GM19397 (cell line): ENCODE measurements at regions not wholly inside any gene's neighbourhood (a gene's known extent, or its start where the extent isn't known, plus 50 kb on each side); places are given as distances from the start of the nearest gene placed in this dataset.
A peak's percentile ranks its signal among the peaks of the same experiment; 100 is the strongest.
"Not testable (repeated sequence)": the region's sequence is repeated elsewhere in the genome, so short reads cannot be mapped to it uniquely, and the experiment has no call there.

Experiments
- ATAC-seq: cut with Tn5 transposase; IDR thresholded peaks from one replicate; pipeline ENCODE4 v1.9.1; 2021; ENCODE audit warnings: mild to moderate bottlenecking, moderate library complexity; ENCODE audit not compliant: unreplicated experiment

- ATAC-seq: no peak
Measured at GRCh38 chr1:102365071-102365470, 368.3 kb upstream of the OLFM3 start.

- ATAC-seq: no peak
Measured at GRCh38 chr1:102336602-102337001, 339.9 kb upstream of the OLFM3 start.

- ATAC-seq: no peak
Measured at GRCh38 chr1:102318104-102318806, 321.5 kb upstream of the OLFM3 start.

- ATAC-seq: no peak
Measured at GRCh38 chr1:102315096-102315495, 318.4 kb upstream of the OLFM3 start.

- ATAC-seq: no peak
Measured at GRCh38 chr1:102296116-102296515, 299.4 kb upstream of the OLFM3 start.

GRCh38 chr1:102282955-102283354 is 286.2 kb upstream of the OLFM3 start:
- ATAC-seq: no peak

- ATAC-seq: no peak
Measured at GRCh38 chr1:102262994-102263393, 266.3 kb upstream of the OLFM3 start.

- ATAC-seq: no peak
Measured at GRCh38 chr1:102252731-102253505, 256.2 kb upstream of the OLFM3 start.

- peak; percentile 56 for ATAC-seq
Measured at GRCh38 chr1:102241431-102242338, 245.0 kb upstream of the OLFM3 start.

GRCh38 chr1:102239247-102239646 is 242.5 kb upstream of the OLFM3 start:
- ATAC-seq: no peak

GRCh38 chr1:102234753-102235359 is 238.1 kb upstream of the OLFM3 start:
- no peak for ATAC-seq

- no peak for ATAC-seq
Measured at GRCh38 chr1:102219463-102219862, 222.7 kb upstream of the OLFM3 start.

GRCh38 chr1:102210891-102211290 is 214.2 kb upstream of the OLFM3 start:
- ATAC-seq: not testable (repeated sequence)

GRCh38 chr1:102191723-102192122 is 195.0 kb upstream of the OLFM3 start:
- ATAC-seq: no peak

GRCh38 chr1:102190429-102190828 is 193.7 kb upstream of the OLFM3 start:
- no peak for ATAC-seq

- no peak for ATAC-seq
Measured at GRCh38 chr1:102186536-102186935, 189.8 kb upstream of the OLFM3 start.

- ATAC-seq: no peak
Measured at GRCh38 chr1:102185260-102185659, 188.5 kb upstream of the OLFM3 start.

GRCh38 chr1:102184477-102184876 is 187.8 kb upstream of the OLFM3 start:
- no peak for ATAC-seq

- ATAC-seq: no peak
Measured at GRCh38 chr1:102183711-102184110, 187.0 kb upstream of the OLFM3 start.

GRCh38 chr1:102182603-102183260 is 186.0 kb upstream of the OLFM3 start:
- ATAC-seq: no peak
